HepG2 (cell line): ENCODE measurements at regions not wholly inside any gene's neighbourhood (a gene's known extent, or its start where the extent isn't known, plus 50 kb on each side); places are given as distances from the start of the nearest gene placed in this dataset.

Experiments
- CREM ChIP-seq, 2 experiments: sonication (generic) in 1 of 2; formaldehyde crosslinking in 1 of 2; IDR thresholded peaks; 2 replicates each; pipeline versions ENCODE4 v1.4.0 to v1.6.1; 2016 to 2020; ENCODE audit warnings: antibody characterized with exemption in 1 of 2, mild to moderate bottlenecking in 1 of 2, missing genetic modification reagents in 1 of 2
- CTCF ChIP-seq: sonication (generic); formaldehyde crosslinking; IDR thresholded peaks from 2 replicates; pipeline ENCODE4 v1.5.0; 2020; ENCODE audit warnings: mild to moderate bottlenecking, missing genetic modification reagents, moderate library complexity
- ETS1 ChIP-seq: sonication (generic); formaldehyde crosslinking; IDR thresholded peaks from 2 replicates; pipeline ENCODE4 v1.4.0; 2020; ENCODE audit warnings: missing genetic modification reagents
- EZH2 ChIP-seq: conservative IDR thresholded peaks from 2 replicates; pipeline ENCODE4 v1.6.1; 2012; ENCODE audit warnings: mild to moderate bottlenecking, low read depth, low read length, moderate library complexity
- POLR2A ChIP-seq, 2 experiments: IDR thresholded peaks; 2 replicates each; pipeline ENCODE4 v1.6.1; 2011; ENCODE audit warnings: low read depth in 2 of 2, low read length in 2 of 2, mild to moderate bottlenecking in 1 of 2, moderate library complexity in 1 of 2; ENCODE audit not compliant: insufficient read depth in 1 of 2
- PRDM15 ChIP-seq: sonication (generic); formaldehyde crosslinking; IDR thresholded peaks from 2 replicates; pipeline ENCODE4 v1.4.0; 2020; ENCODE audit warnings: missing genetic modification reagents
- TAF1 ChIP-seq: sonication (generic); formaldehyde crosslinking; IDR thresholded peaks from 2 replicates; pipeline ENCODE4 v1.4.0; 2020; ENCODE audit warnings: missing genetic modification reagents
- TBL1XR1 ChIP-seq: fragments of 150-350 bp; IDR thresholded peaks from 2 replicates; pipeline ENCODE4 v1.6.1; 2014; ENCODE audit warnings: borderline replicate concordance, low read length; ENCODE audit not compliant: partially characterized antibody
- ZBTB46 ChIP-seq: sonication (generic); formaldehyde crosslinking; IDR thresholded peaks from 2 replicates; pipeline ENCODE4 v1.4.0; 2020; ENCODE audit warnings: mild to moderate bottlenecking, missing genetic modification reagents, borderline replicate concordance
- ZFP82 ChIP-seq: sonication (generic); formaldehyde crosslinking; IDR thresholded peaks from 2 replicates; pipeline ENCODE4 v1.5.1; 2020; ENCODE audit warnings: mild to moderate bottlenecking, missing genetic modification reagents, borderline replicate concordance
- ZNF253 ChIP-seq: sonication (generic); formaldehyde crosslinking; IDR thresholded peaks from 2 replicates; pipeline ENCODE4 v1.8.0; 2022; ENCODE audit warnings: mild to moderate bottlenecking, missing genetic modification reagents, borderline replicate concordance
- ZNF766 ChIP-seq: sonication (generic); formaldehyde crosslinking; IDR thresholded peaks from 2 replicates; pipeline ENCODE4 v1.5.0; 2020; ENCODE audit warnings: missing genetic modification reagents, borderline replicate concordance

- TF ChIP-seq ETS1 (no peak), ZFP82 (CRISPR knock-in tag) (no peak), ZNF766 (CRISPR knock-in tag) (no peak), CREM (IDR thresholded peaks at IDR 0.05) (no peak), CREM (CRISPR knock-in tag; IDR thresholded peaks at IDR 0.05) (no peak), CTCF (no peak), EZH2 (no peak), TAF1 (no peak), TBL1XR1 (no peak), PRDM15 (CRISPR knock-in tag) (no peak), POLR2A (IDR thresholded peaks at IDR 0.05; ENCODE audit: insufficient read depth in 1 of 2, low read depth in 2 of 2, low read length in 2 of 2) (no peak), ZNF253 (CRISPR knock-in tag) (no peak), ZBTB46 (no peak)
Observed at GRCh38 chr2:63669596-63669995, 80.8 kb downstream of the MDH1 start.
